ENCODE measurements at regions not wholly inside any gene's neighbourhood (a gene's known extent, or its start where the extent isn't known, plus 50 kb on each side); places are given as distances from the start of the nearest gene placed in this dataset.

DNA sequence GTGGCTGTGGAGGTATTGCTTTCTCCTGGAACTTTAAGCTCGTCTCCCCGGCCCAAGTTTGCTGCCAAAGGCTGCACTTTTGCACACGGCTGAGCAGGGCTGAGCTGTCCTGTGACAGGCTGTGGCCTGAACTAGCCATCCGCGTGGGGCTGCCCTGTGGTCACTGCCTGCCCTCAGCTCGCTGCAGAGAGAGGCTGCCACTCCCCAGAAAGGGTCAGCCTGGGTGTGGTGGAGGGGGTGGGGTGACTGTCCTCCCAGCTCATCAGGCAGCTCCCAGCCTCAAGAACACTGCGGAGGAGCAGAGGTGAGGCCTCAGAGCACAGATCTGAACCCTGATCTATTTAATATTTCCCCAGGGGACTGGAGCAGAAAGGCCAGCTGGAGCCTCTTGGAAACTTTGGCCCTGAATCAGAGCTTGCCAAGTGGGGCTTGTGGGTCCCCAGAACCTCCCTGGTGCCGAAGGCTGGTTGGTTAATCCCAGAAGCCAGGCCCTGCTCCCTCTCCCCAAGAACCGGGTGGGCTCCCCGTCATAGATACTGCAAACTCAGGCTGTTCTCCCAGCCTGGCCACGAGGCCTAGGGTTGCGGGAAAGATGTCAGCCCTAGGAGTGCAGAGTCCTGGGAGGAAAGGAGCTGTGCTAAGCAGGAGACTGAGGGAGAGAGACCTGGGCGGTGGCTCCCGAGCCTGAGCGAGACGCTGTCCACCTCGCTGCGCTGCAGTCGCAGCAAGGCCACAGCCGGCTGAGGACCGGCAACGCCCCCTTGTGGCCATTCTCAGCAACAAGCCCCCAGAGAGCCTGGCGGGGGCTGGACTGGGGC is 125.1 kb upstream of the IPO9 start:
- TF ChIP-seq, protein P1, sequence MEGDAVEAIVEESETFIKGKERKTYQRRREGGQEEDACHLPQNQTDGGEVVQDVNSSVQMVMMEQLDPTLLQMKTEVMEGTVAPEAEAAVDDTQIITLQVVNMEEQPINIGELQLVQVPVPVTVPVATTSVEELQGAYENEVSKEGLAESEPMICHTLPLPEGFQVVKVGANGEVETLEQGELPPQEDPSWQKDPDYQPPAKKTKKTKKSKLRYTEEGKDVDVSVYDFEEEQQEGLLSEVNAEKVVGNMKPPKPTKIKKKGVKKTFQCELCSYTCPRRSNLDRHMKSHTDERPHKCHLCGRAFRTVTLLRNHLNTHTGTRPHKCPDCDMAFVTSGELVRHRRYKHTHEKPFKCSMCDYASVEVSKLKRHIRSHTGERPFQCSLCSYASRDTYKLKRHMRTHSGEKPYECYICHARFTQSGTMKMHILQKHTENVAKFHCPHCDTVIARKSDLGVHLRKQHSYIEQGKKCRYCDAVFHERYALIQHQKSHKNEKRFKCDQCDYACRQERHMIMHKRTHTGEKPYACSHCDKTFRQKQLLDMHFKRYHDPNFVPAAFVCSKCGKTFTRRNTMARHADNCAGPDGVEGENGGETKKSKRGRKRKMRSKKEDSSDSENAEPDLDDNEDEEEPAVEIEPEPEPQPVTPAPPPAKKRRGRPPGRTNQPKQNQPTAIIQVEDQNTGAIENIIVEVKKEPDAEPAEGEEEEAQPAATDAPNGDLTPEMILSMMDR (IDR thresholded peaks at IDR 0.05), result peak; percentile 96 to 100 (median 98)
- TF ChIP-seq POLR2A (IDR thresholded peaks at IDR 0.05), result no peak
